WERI-Rb-1 (cell line): ENCODE measurements at regions not wholly inside any gene's neighbourhood (a gene's known extent, or its start where the extent isn't known, plus 50 kb on each side); places are given as distances from the start of the nearest gene placed in this dataset.
"Not testable (repeated sequence)": the region's sequence is repeated elsewhere in the genome, so short reads cannot be mapped to it uniquely, and the experiment has no call there.

Experiments
- DNase-seq: peaks from one replicate; pipeline ENCODE4 v3.0.0-alpha.2; 2020
- H3K27ac ChIP-seq: fragments of 250-450 bp; sonication (Bioruptor Pico); 2 replicates; pipeline ENCODE4 v1.5.1; 2020; ENCODE audit warnings: mild to moderate bottlenecking, moderate library complexity
- H3K27me3 ChIP-seq: fragments of 250-450 bp; sonication (Bioruptor Pico); 2 replicates; pipeline ENCODE4 v1.5.1; 2021; ENCODE audit warnings: mild to moderate bottlenecking, low read depth, moderate library complexity; ENCODE audit not compliant: insufficient read depth, severe bottlenecking
- H3K36me3 ChIP-seq: fragments of 250-450 bp; sonication (Bioruptor Pico); 2 replicates; pipeline ENCODE4 v1.5.1; 2020; ENCODE audit warnings: mild to moderate bottlenecking, moderate library complexity
- H3K4me3 ChIP-seq: 2 replicates; pipeline ENCODE4 v1.5.1; 2011; ENCODE audit warnings: low read depth, mild to moderate bottlenecking, control low read depth, low read length
- H3K9me3 ChIP-seq: fragments of 250-450 bp; sonication (Bioruptor Pico); 2 replicates; pipeline ENCODE4 v1.5.1; 2021; ENCODE audit warnings: mild to moderate bottlenecking, moderate library complexity; ENCODE audit not compliant: severe bottlenecking
- TF ChIP-seq, protein P1 (sequence below): IDR thresholded peaks from 2 replicates; pipeline ENCODE4 v1.5.1; 2011; ENCODE audit warnings: low read depth, mild to moderate bottlenecking, control low read depth, inconsistent platforms, low read length

DNA sequence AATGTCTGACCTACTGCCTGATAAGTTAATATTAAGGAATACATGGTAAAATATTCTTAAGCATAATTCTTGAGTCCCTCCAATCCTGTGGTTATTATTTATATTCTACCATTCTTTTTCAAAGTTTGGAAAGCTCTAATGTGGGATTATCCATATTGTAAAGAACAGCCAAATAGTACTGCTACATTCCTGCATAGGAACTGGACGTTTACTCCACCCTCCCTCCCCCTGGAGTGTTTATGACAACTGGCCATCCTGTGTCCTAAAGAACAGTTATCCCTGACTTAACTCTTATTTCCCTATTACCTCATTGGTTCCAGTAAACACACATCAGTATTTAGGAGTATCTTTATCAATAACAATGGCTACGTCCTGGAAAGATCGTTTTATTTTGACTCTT, 308.7 kb upstream of the TFAP2D start:
- TF ChIP-seq, protein P1, sequence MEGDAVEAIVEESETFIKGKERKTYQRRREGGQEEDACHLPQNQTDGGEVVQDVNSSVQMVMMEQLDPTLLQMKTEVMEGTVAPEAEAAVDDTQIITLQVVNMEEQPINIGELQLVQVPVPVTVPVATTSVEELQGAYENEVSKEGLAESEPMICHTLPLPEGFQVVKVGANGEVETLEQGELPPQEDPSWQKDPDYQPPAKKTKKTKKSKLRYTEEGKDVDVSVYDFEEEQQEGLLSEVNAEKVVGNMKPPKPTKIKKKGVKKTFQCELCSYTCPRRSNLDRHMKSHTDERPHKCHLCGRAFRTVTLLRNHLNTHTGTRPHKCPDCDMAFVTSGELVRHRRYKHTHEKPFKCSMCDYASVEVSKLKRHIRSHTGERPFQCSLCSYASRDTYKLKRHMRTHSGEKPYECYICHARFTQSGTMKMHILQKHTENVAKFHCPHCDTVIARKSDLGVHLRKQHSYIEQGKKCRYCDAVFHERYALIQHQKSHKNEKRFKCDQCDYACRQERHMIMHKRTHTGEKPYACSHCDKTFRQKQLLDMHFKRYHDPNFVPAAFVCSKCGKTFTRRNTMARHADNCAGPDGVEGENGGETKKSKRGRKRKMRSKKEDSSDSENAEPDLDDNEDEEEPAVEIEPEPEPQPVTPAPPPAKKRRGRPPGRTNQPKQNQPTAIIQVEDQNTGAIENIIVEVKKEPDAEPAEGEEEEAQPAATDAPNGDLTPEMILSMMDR: no peak
- no peaks in the 10 kb centered on the region for H3K36me3 ChIP-seq
- no peaks in the 10 kb centered on the region for H3K9me3 ChIP-seq
- no peak overlapping the region for H3K27ac ChIP-seq
- H3K4me3 ChIP-seq: no peak overlapping the region
- no peak for DNase-seq
- peaks cover 25% of the 10 kb centered on the region for H3K27me3 ChIP-seq

DNA sequence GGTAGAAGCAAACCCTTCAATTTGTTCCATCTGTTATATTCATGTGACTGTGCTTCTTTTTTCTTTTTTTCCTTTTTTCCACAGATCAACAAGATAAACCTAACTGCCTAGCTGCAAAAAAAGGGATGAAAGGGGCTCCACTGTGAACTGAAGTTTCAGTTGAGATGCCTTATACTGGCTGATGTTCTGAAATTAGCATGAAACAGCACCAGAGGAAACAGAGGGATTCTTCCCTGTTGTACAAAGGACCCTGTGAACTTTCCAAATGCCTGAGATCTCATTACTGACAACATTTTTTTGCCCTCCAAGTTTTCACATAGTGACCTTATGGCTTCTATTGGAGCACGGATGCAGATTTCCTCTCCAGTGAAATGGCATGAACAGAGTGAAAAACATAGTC, 302.7 kb upstream of the TFAP2D start:
- H3K4me3 ChIP-seq: no peak overlapping the region
- TF ChIP-seq, protein P1: no peak
- peaks cover 24% of the 10 kb centered on the region for H3K27me3 ChIP-seq
- H3K36me3 ChIP-seq: no peaks in the 10 kb centered on the region
- no peaks in the 10 kb centered on the region for H3K9me3 ChIP-seq
- no peak for DNase-seq
- H3K27ac ChIP-seq: no peak overlapping the region

DNA sequence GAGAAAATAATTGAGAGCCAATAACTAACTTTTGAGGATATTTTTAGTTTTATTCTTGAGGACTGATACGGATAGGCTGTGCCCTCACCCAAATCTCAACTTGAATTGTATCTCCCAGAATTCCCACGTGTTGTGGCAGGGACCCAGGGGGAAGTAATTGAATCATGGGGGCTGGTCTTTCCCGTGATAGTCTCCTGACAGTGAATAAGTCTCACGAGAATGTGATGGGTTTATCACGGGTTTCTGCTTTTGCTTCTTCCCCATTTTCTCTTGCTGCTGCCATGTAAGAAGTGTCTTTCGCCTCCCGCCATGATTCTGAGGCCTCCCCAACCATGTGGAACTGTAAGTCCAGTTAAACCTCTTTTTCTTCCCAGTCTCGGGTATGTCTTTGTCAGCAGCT, 292.3 kb upstream of the TFAP2D start:
- not testable (repeated sequence) for H3K27ac ChIP-seq, H3K36me3 ChIP-seq, H3K9me3 ChIP-seq, DNase-seq, H3K4me3 ChIP-seq
- H3K27me3 ChIP-seq: peaks cover 11% of the 10 kb centered on the region

DNA sequence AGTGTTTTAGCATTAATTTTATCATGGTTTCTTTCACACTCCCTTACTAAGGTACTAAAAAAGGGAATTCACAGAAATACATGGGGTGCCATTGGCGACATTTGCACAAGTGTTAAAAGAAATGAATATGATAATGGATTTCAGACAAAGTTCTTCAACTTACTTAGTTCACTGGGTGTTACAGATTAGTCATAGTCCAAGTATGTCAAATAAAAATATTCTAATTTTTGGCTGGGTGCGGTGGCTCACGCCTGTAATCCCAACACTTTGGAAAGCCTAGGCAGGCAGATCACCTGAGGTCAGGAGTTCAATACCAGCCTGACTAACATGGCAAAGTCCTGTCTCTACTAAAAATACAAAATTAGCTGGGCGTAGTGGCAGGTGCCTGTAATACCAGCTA, 286.1 kb upstream of the TFAP2D start:
- H3K9me3 ChIP-seq: no peaks in the 10 kb centered on the region
- no peak overlapping the region for H3K4me3 ChIP-seq
- H3K27me3 ChIP-seq: no peaks in the 10 kb centered on the region
- no peak for DNase-seq
- H3K36me3 ChIP-seq: no peaks in the 10 kb centered on the region
- TF ChIP-seq, protein P1: no peak
- no peak overlapping the region for H3K27ac ChIP-seq

DNA sequence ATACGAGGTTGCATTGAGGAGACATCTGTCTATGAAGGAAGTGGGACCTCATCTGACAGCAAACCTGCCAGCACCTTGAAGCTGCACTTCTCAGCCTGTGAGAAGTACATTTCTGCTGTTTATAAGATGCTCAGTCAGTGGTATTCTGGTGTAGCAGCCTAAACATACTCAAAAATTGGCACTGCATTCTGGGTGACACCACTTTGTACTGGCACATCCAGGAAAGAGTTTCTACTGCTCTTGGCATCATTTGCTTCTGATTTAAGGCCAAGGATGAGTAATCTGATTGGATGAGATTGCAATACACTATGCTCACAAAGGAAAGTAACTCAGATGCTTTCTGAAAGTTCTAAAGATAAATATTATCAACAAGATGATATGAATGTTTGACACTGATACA, 275.4 kb upstream of the TFAP2D start:
- no peak for DNase-seq
- Histone ChIP-seq H3K36me3 (no peaks in the 10 kb centered on the region), H3K27ac (no peak overlapping the region), H3K27me3 (peaks cover 3% of the 10 kb centered on the region), H3K9me3 (peaks cover 3% of the 10 kb centered on the region), H3K4me3 (no peak overlapping the region)
- TF ChIP-seq, protein P1: no peak

DNA sequence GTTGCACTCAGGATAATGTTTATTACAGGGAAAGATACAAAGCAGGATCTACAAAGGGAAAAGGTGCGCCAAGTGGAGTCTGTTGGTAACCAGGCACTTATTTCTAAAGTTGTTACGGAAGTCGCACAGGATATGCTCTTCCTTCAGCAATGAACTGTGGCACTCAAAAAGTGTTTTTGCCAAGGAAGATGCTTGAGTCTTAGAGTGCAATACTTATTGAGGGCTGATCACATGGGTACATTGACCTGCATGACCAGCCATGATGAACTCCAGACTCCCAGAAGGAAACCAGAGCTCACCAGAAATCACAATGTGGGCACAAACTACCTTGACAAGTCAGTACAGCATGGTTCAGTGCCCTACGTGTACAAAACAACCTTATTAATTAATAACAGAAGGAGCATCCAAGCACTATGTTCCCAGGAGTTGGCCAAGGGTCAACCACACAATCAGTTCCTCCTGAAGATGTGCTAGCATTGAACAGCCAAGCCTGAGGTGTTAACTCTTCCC, 270.7 kb upstream of the TFAP2D start:
- Histone ChIP-seq H3K9me3 (peaks cover 3% of the 10 kb centered on the region), H3K4me3 (no peak overlapping the region), H3K36me3 (no peaks in the 10 kb centered on the region), H3K27me3 (peaks cover 14% of the 10 kb centered on the region), H3K27ac (no peak overlapping the region)
- TF ChIP-seq, protein P1: no peak
- DNase-seq: no peak
